MM.1S (cell line): ENCODE measurements at regions not wholly inside any gene's neighbourhood (a gene's known extent, or its start where the extent isn't known, plus 50 kb on each side); places are given as distances from the start of the nearest gene placed in this dataset.

Source experiments
- EZH2 ChIP-seq: fragments of 300-600 bp; sonication (generic); optimal IDR thresholded peaks from 2 replicates; pipeline ENCODE3; 2017; ENCODE audit warnings: low read depth, mild to moderate bottlenecking, antibody characterized with exemption, low read length, mixed read lengths
- EZH2phosphoT487 ChIP-seq: fragments of 300-600 bp; sonication (generic); IDR thresholded peaks from 2 replicates; pipeline ENCODE4 v1.6.1; 2018; ENCODE audit warnings: antibody characterized with exemption, low read length
- TF ChIP-seq, protein P1 (sequence below): fragments of 300-600 bp; sonication (generic); IDR thresholded peaks from 2 replicates; pipeline ENCODE4 v1.5.1; 2016; ENCODE audit warnings: antibody characterized with exemption, low read length, mixed read lengths

- TF ChIP-seq, protein P1, sequence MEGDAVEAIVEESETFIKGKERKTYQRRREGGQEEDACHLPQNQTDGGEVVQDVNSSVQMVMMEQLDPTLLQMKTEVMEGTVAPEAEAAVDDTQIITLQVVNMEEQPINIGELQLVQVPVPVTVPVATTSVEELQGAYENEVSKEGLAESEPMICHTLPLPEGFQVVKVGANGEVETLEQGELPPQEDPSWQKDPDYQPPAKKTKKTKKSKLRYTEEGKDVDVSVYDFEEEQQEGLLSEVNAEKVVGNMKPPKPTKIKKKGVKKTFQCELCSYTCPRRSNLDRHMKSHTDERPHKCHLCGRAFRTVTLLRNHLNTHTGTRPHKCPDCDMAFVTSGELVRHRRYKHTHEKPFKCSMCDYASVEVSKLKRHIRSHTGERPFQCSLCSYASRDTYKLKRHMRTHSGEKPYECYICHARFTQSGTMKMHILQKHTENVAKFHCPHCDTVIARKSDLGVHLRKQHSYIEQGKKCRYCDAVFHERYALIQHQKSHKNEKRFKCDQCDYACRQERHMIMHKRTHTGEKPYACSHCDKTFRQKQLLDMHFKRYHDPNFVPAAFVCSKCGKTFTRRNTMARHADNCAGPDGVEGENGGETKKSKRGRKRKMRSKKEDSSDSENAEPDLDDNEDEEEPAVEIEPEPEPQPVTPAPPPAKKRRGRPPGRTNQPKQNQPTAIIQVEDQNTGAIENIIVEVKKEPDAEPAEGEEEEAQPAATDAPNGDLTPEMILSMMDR, result peak; percentile 67
- TF ChIP-seq EZH2, result no peak
- no peak for TF ChIP-seq EZH2phosphoT487
These were observed 84.9 kb downstream of the FBXO5 start for GRCh38 chr6:152897807-152898399.
